ENCODE measurements at regions not wholly inside any gene's neighbourhood (a gene's known extent, or its start where the extent isn't known, plus 50 kb on each side); places are given as distances from the start of the nearest gene placed in this dataset.

DNA sequence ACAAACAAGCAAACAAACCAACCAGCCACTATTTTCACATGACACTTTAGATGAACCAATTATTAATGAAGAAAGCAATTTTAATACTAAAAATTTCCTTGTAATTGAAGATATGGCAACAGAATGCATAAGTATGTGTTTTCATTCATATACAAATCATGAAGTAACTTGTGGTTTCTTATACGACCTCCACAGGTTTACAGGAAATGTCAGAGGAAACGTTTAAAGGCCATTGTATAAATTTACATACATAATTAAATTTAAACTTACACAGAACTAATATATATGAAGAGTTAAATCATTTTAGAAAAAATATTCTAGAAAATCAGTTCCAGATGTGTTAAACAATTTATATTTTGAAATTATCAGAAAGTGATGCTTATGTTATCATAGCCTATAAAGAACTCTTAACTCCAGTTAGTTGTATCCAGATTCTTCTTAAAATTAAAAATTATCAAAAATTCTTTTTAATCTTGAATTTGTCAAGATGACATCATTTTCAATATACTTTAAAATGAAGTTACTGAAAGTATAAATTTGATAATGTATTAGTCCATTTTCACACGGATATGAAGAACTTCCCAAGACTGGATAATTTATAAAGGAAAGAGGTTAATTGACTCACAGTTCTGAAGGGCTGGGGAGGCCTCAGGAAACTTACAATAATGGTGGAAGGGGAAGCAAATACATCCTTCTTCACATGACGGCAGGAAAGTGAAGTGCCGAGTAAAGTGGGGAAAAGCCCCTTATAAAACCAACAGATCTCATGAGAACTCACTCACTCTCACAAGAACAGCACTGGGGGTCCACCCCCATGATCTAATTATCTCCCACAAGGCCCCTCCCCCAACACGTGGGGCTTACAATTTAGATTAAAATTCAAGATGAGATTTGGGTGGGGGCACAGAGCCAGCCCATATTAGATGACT, 192.0 kb downstream of the PIK3R1 start:
- no peak for DNase-seq (ENCODE audit: low read depth)

DNA sequence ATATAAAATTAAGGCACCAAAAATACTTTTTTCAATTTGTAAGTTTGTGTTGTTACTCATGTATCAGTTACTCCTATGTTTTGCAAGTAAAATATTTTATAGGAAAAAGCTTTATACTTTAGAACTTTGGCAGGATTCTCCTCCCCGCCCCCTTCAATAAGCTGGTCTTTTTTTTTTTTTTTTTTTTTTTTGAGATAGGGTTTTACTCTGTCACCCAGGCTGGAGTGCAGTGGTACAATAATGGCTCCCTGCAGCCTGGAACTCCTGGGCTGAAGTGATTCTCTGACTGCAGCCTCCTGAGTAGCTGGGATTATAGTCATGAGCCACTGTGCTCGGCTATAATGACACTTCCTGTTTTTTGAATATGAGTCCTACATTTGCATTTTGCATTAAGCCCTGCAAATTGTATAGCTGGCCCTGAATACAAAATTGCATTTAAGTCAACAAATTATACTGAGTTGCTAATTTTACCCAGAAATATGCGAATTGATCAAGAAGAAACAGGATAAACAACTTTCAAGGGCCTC, 192.9 kb downstream of the PIK3R1 start:
- no peak for DNase-seq (ENCODE audit: low read depth)

DNA sequence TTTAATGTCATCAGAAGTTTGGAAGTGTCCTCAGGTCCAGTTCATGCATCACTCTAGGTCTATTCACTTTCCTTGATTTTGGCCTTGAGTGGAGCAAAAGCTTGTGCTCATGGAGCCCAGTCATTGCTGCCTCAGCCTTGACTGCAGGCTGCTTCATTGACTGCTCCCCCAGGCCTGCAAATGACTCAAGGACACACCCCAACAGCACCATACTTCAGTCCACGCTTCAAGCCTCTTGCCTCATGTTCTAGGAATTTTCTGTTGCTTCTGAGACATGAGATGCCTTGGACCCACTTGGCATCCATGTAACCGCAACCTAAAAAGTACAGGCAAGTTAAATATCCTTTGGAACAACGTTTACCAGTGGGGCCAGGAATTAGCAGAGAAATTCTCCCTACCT, 193.7 kb downstream of the PIK3R1 start:
- peak; percentile 22 for DNase-seq (ENCODE audit: low read depth)

DNA sequence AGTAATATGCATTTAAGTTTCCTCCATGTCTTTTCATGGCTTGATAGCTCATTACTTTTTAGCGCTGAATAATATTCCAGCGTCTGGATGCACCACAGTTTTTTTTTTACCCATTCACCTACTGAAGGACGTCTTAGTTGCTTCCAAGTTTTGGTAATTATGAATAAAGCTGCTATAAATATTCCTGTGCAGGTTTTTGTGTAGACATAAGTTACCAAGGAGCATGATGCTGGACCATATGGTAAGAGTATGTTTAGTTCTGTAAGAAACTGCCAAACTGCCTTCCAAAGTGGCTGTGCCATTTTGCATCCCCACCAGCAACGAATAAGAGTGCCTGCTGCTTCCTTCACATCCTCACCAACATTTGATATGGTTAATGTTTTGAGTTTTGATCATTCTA, 195.6 kb downstream of the PIK3R1 start:
- no peak for DNase-seq (ENCODE audit: low read depth)

DNA sequence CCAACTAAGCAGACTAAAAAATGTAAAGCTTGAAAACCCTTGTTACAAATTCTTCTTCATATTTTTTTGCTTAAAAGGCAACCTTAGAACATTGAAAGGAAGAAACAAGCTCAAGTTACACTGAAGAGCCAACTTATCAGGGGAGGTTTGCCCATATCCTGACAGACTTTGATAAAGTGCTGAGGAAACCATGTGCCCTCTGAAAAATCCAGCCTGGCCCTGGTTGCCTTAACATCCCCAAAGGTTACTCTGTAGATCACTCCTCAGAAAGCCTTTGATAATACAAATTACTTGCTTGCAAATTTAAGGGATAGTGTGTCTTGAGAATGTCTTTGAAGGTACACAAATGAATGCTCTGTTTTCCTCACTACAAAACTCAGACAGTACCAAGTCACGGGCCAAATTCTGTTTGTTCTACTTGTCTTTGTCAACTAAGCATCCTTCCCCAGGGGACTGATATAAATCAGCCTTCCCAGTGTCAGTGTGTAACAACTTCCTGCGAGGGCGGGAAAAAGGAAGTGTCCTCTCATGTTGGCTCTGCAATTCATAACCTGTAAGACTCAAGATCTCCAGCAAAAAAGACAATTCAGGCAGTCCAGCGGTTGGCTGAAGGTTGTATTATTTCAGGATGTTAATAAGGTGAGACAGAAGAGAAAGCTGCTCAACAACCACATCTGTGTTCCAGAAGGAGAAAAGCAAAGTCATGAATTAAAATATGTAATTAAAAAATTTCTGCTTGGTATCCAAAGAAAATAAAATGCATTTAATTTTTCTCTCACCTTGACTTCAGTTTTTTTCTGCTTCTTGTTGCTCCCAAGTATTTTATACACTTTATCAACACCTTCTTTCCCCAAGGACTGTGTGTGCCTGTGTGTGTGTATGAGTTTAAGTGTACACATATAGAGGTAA, 199.9 kb downstream of the PIK3R1 start:
- DNase-seq (ENCODE audit: low read depth): no peak

DNA sequence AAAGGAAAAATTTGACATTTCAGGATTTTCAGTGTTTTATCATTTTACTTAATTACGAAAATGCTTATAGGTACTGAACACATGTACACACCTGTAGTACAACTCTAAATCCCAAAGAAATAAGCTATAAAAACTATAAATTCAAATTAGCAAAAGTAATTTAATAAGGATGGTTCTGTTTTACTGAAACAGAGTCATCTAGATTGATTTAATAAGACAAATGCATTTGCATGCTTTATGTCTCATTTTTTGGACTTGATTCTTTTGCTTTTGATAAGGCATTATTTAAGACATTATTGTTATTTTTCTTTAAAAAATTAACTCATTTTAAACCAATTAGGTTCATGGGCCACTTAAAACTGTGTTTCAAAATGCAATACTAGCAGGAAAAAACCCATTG, 201.2 kb downstream of the PIK3R1 start:
- no peak for DNase-seq (ENCODE audit: low read depth)

DNA sequence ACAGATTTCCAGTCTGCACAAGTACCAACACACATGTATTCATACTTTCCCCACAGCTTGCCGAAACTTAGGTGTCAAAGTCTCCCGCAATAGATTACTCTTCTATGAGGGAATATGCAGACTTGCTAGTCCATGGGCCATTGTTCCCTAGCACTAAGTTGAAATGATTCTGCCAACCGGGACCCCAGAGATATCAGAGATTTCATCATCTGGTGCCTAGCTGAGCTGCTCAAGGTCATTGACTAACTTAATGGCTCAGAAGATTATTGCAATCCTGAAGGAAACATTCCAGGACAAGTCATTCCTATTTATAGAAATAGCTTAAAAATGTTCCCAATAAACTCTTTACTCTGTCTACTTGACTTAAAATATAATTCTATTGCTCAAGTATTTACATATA, 202.6 kb downstream of the PIK3R1 start:
- DNase-seq (ENCODE audit: low read depth): peak; percentile 60

DNA sequence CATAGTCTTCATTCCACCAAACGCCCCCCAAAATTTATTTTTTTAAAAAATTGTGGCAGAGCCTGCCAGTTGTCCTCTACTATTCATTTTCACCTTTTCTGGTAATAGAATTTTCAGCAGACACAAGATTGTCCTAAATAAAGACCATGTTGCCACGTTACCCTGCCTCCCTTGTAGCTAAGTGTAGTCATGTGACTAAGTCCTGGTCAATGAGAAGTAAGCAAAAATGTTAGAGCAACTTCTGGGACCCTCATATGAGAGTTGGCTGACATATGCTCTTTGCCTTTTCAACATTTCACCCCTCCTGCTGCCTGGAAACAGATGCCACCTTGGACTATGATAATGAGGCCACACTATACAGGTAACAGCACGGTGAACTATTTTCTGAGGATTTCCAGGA, 203.1 kb downstream of the PIK3R1 start:
- no peak for DNase-seq (ENCODE audit: low read depth)

DNA sequence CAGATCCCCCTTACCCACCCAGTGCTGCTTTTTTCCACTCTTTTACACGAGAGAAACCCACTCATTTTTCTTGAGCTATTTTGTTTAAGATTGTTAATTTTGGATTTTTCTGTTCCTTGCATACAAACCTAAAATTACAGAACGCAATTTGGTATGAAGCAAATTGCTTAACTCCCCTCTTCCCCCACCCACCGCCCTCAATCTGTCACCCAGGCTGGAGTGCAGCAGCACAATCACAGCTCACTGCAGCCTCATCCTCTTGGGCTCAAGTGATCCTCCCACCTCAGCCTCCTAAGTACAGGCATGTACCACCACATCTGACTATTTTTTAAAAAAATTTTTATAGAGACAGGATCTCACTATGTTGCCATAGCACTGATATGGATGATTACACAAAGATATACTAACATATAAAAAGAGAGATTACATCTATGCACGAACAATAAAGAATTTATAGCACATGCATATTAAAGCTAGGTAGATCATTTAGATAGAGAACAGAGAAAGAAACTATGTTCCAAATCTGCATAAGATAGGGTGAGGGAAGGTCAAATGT, 203.6 kb downstream of the PIK3R1 start:
- no peak for DNase-seq (ENCODE audit: low read depth)

DNA sequence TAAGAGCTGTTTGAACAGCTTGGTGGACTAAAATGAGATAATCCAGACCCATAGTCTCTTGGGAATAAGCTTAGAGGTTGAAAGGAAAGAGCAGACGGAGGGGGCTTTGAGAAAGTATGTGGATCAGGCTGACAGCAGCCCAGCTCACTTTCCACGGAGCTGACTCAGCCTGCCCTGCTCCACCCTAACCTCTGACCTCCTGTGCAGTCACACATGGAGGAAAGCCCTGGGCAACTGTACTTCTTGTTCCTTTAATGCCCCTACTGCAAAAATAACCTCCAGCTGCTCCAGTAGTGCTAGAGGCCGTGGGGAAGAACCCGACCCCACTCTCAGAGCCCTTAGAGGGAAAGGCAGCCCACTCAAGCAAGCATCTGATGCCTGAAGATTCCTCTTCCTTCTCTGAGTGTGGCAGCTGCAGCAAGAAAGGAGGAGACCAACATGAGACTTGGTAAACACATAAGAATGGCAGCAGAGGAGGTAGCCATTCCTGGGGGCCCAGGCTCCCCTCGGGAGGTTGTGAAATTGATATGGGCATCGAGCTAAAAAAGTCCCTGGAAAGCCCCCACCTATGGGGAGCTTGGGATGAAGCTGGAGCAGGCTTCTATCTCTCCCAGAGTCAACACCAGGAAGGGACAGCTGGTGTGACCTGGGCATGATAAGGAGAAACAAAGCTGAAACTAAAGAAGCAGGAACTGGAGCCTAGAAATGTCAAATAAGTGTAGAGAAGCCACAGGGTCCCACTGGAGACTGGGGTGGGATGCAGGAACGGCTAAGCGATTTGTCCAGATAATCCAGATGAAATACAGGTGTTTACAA, 204.3 kb downstream of the PIK3R1 start:
- DNase-seq (ENCODE audit: low read depth): peak; percentile 58

DNA sequence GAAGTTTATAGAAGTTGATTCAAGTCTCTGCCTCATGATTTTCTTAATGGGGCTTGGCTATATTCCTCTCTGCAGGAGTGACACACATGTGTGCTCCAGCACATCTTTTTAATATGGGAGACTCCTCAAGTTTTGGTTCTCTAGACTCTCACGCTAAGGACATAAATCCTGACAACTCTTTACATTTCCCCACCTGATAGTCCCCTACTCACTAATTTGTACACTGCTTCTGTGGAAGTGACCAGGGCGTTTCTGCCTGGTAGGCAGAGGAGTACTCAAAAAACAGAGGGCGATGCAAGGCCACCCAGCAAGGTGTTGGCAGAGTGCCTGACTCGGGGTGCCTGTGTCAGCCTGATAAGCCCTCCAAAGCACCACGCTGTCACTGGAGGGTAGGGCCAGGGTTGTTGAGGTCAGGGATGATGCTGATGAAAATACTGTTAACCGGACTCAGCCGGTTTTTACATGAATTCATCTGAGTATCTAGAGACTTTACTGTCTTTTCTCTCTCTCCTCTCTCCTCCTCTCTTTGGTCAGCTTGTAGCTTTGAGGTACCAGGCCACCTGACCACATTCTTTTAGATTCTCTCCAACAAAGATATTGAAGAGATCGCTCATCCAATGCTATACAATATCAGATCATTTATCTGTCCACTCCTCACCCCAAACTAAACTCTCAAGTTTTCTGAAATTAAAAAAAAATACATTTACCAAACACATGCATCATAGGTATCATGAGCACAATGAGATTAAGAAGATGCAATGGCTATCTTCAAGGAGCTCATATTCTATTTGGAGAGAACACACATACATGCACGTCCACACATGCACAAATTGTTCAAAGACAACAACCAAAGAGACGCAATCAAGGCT, 205.2 kb downstream of the PIK3R1 start:
- DNase-seq (ENCODE audit: low read depth): no peak

DNA sequence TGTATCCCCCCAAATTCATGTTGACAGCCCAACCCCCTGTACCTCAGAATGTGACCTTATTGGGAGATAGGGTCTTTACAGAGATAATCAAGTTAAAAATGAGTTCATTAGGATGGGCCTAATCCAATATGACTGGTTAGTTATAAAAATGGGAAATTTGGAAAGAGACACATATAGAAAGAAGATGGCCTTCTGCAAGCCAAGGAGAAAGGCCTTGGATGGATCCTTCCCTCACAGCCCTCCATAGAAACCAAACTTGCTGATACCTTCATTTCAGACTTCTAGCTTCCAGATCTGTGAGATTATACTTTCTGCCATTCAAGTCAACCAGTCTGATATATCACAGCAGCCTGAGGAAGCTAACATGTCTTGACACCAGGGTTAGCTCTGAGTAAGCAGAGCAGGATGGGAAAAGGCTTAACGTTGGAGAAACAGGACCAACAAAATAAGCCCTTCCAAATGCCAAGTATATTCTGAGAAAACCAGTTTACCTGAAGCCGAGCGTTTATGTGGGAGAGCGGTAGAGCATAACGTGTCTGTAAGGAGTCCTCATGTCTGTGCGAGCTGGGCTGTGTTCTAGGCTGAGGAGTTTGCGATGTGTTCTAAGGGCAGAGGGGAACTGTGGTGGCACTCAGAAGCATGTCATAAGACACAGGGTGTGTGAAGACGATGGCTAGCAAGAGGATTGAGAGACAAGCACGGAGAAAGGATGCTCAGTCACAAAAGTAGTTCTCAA, 206.1 kb downstream of the PIK3R1 start:
- DNase-seq (ENCODE audit: low read depth): no peak

DNA sequence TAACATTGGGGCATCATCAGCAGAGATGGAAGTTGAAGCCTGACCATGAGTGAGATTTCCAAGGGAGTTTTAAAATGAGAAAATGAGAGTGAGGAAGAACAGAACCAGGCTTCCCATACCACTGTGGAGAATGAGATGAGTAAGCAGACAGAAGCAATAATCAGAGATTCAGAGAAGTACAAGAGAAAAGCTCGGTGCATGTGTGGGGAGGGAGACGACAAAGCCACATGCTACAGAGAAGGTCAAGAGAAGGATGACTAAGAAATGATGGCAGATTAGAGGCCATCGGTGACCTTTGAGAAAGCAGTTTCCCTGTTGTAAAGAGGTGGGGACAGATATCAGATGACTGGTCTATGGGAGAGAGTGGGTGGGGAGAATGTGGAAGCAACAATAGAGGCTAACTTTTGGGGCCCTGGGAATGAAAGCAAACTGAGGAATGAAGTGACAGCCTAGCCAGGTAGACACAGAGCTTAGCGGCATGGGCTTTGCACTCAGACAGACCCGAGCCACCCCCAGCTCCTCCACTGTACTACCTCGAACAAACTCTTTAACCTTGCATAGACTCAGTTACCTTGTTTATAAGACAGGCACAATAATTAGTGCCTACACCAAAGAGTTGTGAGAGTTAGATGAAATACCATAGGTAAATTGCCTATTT, 207.7 kb downstream of the PIK3R1 start:
- no peak for DNase-seq (ENCODE audit: low read depth)

DNA sequence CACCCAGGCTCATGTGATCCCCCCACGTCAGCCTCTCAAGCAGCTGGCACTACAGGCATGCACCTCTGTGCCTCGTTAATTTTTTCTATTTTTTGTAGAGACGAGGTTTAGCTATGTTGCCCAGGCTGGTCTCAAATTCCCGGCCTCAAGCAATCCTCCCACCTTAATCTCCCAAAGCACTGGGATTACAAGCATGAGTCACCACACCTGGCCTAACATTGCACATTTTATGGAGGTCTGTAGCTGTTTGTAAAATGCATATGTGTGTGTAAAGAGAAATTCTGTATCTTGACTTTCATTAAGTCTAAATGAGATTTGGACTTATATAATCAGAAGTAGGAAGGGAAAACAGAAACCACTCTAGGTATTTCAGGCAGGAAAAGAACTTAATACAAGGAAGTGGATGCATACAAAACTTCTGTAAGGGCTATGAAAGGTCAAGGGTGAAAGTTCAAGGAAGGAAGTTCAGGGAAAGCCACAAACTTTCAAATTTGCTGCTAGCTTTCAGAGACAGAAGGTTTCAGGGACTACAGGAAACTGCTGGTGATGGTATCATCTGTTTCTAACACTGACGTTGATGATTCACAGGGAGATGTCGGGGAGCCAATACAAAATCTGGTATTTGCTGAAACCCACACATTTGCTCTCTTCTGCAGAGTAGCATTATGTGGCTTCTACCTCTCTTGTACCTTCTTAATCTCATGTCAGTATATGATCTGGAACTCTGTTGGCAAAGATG, 209.4 kb downstream of the PIK3R1 start:
- no peak for DNase-seq (ENCODE audit: low read depth)

DNA sequence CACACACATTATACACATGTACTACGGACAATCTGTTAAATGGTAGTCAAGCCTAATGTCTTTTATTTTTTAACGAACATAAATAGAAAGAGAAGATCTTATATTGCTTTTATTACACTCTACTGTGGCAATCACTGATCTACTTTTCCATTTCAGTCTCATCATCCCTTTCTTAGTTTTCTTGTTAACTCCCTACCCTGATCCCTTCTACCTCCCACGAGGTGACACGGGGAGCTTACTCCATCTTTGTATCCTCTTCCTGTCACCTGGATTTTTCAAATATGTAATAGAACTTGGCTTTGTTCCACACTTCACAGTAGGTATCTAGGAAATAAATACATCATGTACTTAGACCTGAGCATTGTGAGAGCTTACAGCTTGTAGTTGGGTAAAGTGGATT, 211.0 kb downstream of the PIK3R1 start:
- DNase-seq (ENCODE audit: low read depth): no peak

DNA sequence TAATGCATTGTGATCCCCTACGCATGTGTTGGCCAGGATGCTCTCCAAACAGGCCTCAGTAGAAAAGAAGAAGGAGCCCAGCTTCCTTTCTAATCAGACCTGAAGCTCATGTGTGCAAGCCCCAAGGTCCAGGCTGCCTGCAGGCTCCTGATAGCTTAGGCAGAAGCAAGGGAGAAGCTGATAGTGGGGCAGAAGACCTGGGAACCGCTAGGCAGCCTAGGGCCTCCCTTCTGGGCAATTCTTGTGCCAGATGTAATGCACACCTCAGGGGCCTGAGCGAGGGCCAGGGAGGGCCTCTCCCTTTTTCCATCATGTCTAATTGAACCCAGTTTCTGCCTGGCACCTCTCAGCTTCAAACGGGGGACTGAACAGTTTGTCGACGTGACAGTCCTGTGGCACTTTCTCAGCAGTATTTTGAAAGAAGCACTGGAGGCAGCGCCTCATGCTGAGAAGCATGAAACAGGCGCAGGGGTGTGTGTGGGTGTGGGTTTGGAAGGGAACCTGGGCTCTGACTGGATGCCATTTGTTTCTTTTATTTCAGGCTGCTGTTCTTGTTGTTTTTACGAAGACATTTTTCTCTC, 212.8 kb downstream of the PIK3R1 start:
- no peak for DNase-seq (ENCODE audit: low read depth)

DNA sequence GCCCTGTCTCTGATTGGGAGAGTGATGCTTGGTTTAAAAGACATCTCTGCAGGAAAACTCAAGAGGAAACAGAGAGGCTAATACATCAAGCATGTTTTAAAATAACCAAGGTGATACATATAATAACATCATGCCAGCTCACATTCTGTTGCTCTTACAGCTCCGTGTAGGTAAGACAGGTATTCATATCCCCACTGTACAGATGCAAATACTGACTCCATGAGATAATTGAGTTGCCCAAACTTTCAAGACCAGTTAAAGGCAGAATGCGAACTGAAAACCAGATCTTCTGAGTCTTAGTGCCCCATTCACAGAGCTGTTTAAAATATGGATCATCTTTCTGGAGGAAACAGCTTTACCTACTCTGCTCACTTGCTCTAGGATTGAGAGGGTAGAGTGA, 214.0 kb downstream of the PIK3R1 start:
- DNase-seq (ENCODE audit: low read depth): no peak

DNA sequence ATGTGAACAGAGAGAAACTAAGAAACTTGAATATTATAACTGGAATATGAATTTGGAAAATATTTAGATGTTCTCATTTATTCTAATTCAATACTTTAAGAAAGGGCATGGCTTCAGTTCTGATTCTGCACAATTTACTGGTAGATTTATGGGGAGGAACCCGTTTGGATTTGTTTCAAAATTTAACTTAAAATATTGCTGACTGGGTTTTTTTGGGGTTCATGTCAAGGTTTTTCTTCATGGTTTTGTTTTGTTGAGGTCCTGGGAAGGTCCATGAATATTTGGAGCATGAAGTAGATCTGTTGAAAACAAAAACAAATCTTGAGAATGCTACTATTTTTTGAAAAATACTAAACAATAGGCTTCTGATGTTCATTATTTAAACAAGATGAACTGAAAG, 214.7 kb downstream of the PIK3R1 start:
- DNase-seq (ENCODE audit: low read depth): no peak

All from fibroblast of gingiva (primary cell).